HFF-Myc (cell line): ENCODE measurements at regions not wholly inside any gene's neighbourhood (a gene's known extent, or its start where the extent isn't known, plus 50 kb on each side); places are given as distances from the start of the nearest gene placed in this dataset.

Source experiments
- DNase-seq: peaks from one replicate; pipeline ENCODE4 v3.0.0-alpha.2; 2011; ENCODE audit warnings: low read depth; ENCODE audit errors: extremely low read depth
- H3K4me3 ChIP-seq: replicated peaks from 2 replicates; pipeline ENCODE4 v1.5.1; 2011; ENCODE audit warnings: low read depth, mild to moderate bottlenecking, control low read depth, low read length
- TF ChIP-seq, protein P1 (sequence below): IDR thresholded peaks from 2 replicates; pipeline ENCODE4 v1.5.1; 2012; ENCODE audit warnings: mild to moderate bottlenecking, low read depth, low read length, control low read depth; ENCODE audit errors: missing control alignments

DNA sequence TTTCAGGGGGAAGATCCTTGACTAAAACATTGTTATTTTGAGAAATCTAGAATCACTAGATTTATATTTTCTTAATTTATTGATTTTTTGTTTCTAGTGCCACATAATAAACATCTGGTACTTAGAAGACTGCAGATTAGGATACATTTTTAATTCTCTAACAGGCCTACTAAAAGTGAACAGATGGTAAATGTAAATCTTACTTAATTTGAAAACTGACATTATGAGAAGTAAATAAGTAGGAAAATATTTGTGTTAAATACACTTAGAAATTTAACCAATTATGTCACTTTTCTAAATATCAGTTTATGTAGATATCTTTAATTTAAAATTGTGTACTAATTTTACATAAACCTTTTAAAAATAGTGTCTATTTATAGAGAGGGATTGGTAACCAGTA, 2255.6 kb upstream of the PCDH20 start:
- DNase-seq, result no peak
- TF ChIP-seq, protein P1, sequence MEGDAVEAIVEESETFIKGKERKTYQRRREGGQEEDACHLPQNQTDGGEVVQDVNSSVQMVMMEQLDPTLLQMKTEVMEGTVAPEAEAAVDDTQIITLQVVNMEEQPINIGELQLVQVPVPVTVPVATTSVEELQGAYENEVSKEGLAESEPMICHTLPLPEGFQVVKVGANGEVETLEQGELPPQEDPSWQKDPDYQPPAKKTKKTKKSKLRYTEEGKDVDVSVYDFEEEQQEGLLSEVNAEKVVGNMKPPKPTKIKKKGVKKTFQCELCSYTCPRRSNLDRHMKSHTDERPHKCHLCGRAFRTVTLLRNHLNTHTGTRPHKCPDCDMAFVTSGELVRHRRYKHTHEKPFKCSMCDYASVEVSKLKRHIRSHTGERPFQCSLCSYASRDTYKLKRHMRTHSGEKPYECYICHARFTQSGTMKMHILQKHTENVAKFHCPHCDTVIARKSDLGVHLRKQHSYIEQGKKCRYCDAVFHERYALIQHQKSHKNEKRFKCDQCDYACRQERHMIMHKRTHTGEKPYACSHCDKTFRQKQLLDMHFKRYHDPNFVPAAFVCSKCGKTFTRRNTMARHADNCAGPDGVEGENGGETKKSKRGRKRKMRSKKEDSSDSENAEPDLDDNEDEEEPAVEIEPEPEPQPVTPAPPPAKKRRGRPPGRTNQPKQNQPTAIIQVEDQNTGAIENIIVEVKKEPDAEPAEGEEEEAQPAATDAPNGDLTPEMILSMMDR, result no peak
- no peak overlapping the region for H3K4me3 ChIP-seq

DNA sequence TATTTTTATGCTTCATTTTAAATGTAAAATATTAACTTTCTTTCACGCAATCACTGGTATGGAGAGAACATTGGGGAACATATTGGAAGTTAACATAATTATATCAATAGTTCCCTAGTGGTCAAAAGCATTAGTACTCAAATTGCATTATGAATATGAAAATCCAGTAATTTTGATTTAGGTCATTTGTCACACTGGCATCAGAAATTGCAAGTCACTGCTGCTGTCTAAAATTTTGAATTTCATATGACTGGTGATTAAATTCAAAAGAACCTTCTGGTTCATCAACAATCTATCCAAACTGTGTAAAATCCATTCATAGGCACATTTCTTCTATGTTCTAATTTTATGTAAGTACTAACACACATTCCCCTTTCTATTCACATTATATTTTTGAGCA, 2235.7 kb upstream of the PCDH20 start:
- TF ChIP-seq, protein P1, result no peak
- no peak overlapping the region for H3K4me3 ChIP-seq
- DNase-seq, result no peak

GRCh38 chr13:63643543-63643942, 2227.9 kb upstream of the PCDH20 start:
- DNase-seq, result no peak
- TF ChIP-seq, protein P1, result no peak
- H3K4me3 ChIP-seq, result no peak overlapping the region

DNA sequence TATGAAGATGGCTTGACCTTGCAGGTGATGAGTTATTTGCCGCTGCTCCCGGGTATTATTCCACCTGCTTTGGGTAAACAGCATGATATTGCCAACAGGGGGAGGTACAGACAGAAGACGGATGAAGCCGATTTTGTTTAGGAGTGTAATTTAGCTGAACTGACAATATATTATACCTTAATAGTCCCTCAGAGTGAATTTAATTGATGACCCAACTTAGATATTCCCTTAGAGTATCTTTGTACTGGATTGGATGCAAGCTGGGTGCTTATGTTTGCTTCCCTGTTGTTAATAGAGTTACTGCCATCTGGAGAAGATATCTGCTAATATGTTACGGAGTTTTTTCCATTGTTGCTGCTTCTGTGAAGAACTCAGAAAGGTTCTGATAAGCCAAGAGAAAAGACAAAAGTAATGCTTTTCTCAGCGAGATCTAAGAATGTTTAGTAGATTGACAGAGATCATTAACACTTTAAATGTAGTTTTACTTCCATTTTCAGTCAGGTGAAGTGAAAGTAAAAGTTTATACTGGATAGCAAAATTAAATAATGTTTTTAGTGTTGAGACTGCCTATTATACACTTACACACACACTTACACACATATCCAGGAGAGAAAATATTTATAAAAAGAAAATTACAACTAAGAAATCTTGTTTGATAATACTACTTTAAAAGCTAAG, 2220.8 kb upstream of the PCDH20 start:
- no peak overlapping the region for H3K4me3 ChIP-seq
- TF ChIP-seq, protein P1, result no peak
- no peak for DNase-seq

GRCh38 chr13:63632321-63632720, 2216.7 kb upstream of the PCDH20 start:
- no peak overlapping the region for H3K4me3 ChIP-seq
- DNase-seq, result no peak
- TF ChIP-seq, protein P1, result no peak

DNA sequence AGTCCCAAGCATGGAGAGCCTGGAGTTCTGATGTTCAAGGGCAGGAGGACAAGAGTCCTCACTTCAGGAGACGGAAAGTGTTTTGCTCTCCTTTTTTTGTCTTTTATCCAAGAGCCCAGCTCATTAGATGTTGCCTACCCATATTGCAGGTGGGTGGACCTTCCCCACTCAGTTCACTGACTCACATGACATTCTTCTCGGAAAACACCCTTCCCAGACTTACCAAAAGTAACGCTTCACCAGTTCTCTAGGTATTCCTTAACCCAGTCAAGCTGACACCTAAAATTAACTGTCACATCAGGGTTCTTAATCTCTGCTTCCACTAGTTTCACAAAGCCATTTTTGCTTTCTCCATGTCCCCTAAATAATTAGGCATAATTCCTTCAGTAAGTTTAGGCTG, 2215.4 kb upstream of the PCDH20 start:
- TF ChIP-seq, protein P1, result no peak
- no peak overlapping the region for H3K4me3 ChIP-seq
- no peak for DNase-seq

- no peak for DNase-seq
- H3K4me3 ChIP-seq, result no peak overlapping the region
Observed at GRCh38 chr13:63629591-63629990, 2213.9 kb upstream of the PCDH20 start.

More at GRCh38 chr13:63629591-63629990, 2213.9 kb upstream of the PCDH20 start:
- TF ChIP-seq, protein P1, result no peak
